Endothelial cell of umbilical vein (primary cell): ENCODE measurements at regions not wholly inside any gene's neighbourhood (a gene's known extent, or its start where the extent isn't known, plus 50 kb on each side); places are given as distances from the start of the nearest gene placed in this dataset.

Experiments used
- BruUV-seq: library from RNA; stranded (reverse); fragments of 400-500 nt; replicated peaks from 2 replicates; lab custom pipeline; 2021; lab: Mats Ljungman, UMichigan
- CTCF ChIA-PET: fragments of 300-600, 350-600 bp; sonication (Branson Sonifier 250); formaldehyde crosslinking; loops from one replicate; lab custom pipeline; 2021; ENCODE audit warnings: antibody characterized with exemption, inconsistent platforms; lab: Charles Lee
- POLR2A ChIA-PET: fragments of 300-600, 350-600 bp; sonication (Branson Sonifier 250); formaldehyde crosslinking; loops from one replicate; lab custom pipeline; 2021; ENCODE audit warnings: antibody characterized with exemption, inconsistent platforms; lab: Charles Lee
- DNase-seq: peaks from one replicate; pipeline ENCODE4 v3.0.0-alpha.2; 2011; ENCODE audit warnings: low read depth, low spot score
- FAIRE-seq: peaks from 2 replicates; lab custom pipeline; 2011; peaks lifted over from hg19 to GRCh38; lab: Jason Lieb, UNC
- H2AFZ ChIP-seq: 2 replicates; pipeline ENCODE4 v1.6.0; 2012; ENCODE audit warnings: low read depth, low read length, control low read depth, inconsistent platforms
- H3K27ac ChIP-seq: 2 replicates; pipeline ENCODE4 v1.5.1; 2011; ENCODE audit warnings: low read depth, mild to moderate bottlenecking, control low read depth, low read length, moderate library complexity; ENCODE audit not compliant: insufficient read depth
- H3K27me3 ChIP-seq, 2 experiments: 2 replicates each; pipeline versions ENCODE4 v1.6.0 to v1.6.1; 2011; ENCODE audit warnings: low read length in 2 of 2, mixed read lengths in 1 of 2; ENCODE audit not compliant: control insufficient read depth in 2 of 2, insufficient read depth in 2 of 2
- H3K36me3 ChIP-seq, 2 experiments: 2 replicates in 1 of 2; 3 replicates in 1 of 2; pipeline ENCODE4 v1.5.1; 2011; ENCODE audit warnings: low read length in 2 of 2, mild to moderate bottlenecking in 1 of 2, moderate library complexity in 1 of 2; ENCODE audit not compliant: control insufficient read depth in 2 of 2, insufficient read depth in 2 of 2; ENCODE audit errors: extremely low read depth in 1 of 2
- H3K4me1 ChIP-seq: 3 replicates; pipeline ENCODE4 v1.5.1; 2011; ENCODE audit warnings: mild to moderate bottlenecking, low read length; ENCODE audit not compliant: control insufficient read depth, insufficient read depth; ENCODE audit errors: extremely low read depth
- H3K4me2 ChIP-seq: 2 replicates; pipeline ENCODE4 v1.6.1; 2011; ENCODE audit warnings: low read length, control low read depth, mixed read lengths; ENCODE audit not compliant: insufficient read depth
- H3K4me3 ChIP-seq, 3 experiments: fragments of 200-600 bp in 1 of 3; sonication (generic), shearing (Covaris generic) in 1 of 3; replicated peaks in 1 of 3; 2 replicates each; pipeline ENCODE4 v1.5.1; 2011 to 2016; ENCODE audit warnings: control low read depth in 3 of 3, low read length in 3 of 3, mild to moderate bottlenecking in 2 of 3, inconsistent platforms in 1 of 3, low read depth in 1 of 3, moderate library complexity in 1 of 3; ENCODE audit not compliant: insufficient read depth in 1 of 3
- H3K79me2 ChIP-seq: 2 replicates; pipeline ENCODE4 v1.6.0; 2012; ENCODE audit warnings: low read length, inconsistent platforms; ENCODE audit not compliant: control insufficient read depth, insufficient read depth
- H3K9ac ChIP-seq: replicated peaks from 2 replicates; pipeline ENCODE3; 2011; ENCODE audit warnings: low read length, control low read depth; ENCODE audit not compliant: insufficient read depth; ENCODE audit errors: extremely low read depth
- H3K9me1 ChIP-seq: replicated peaks from 3 replicates; pipeline ENCODE4 v1.6.0; 2011; ENCODE audit warnings: mild to moderate bottlenecking, low read length; ENCODE audit not compliant: control insufficient read depth, insufficient read depth; ENCODE audit errors: extremely low read depth
- H3K9me3 ChIP-seq: replicated peaks from 2 replicates; pipeline ENCODE4 v1.5.1; 2012; ENCODE audit warnings: low read length, inconsistent platforms; ENCODE audit not compliant: control insufficient read depth, insufficient read depth
- H4K20me1 ChIP-seq: replicated peaks from 2 replicates; pipeline ENCODE3; 2011; ENCODE audit warnings: mild to moderate bottlenecking, low read length; ENCODE audit not compliant: control insufficient read depth, insufficient read depth; ENCODE audit errors: extremely low read depth
- CTCF ChIP-seq, 2 donors: IDR thresholded peaks; 1 replicate in 1 of 2; 2 replicates in 1 of 2; pipeline ENCODE4 v1.5.1; 2011; ENCODE audit warnings: low read length in 2 of 2, mild to moderate bottlenecking in 2 of 2, moderate library complexity in 2 of 2, control low read depth in 1 of 2, inconsistent platforms in 1 of 2, low read depth in 1 of 2; ENCODE audit not compliant: insufficient read depth in 1 of 2; ENCODE audit errors: extremely low read depth in 1 of 2
- FOS ChIP-seq: IDR thresholded peaks from 2 replicates; pipeline ENCODE4 v1.6.1; 2011; ENCODE audit warnings: mild to moderate bottlenecking, low read length, moderate library complexity, borderline replicate concordance; ENCODE audit not compliant: insufficient read depth
- GATA2 ChIP-seq: IDR thresholded peaks from 2 replicates; pipeline ENCODE4 v1.7.0; 2011; ENCODE audit warnings: low read depth, mild to moderate bottlenecking, moderate library complexity, mixed read lengths, low read length; ENCODE audit not compliant: insufficient read length, insufficient read depth
- JUN ChIP-seq: IDR thresholded peaks from 2 replicates; pipeline ENCODE4 v1.6.1; 2011; ENCODE audit warnings: borderline replicate concordance, low read depth; ENCODE audit not compliant: insufficient read length, insufficient read depth
- MYC ChIP-seq: IDR thresholded peaks from one replicate; pipeline ENCODE4 v1.6.1; 2011; ENCODE audit warnings: mild to moderate bottlenecking, low read depth, low read length
- POLR2AphosphoS5 ChIP-seq: IDR thresholded peaks from 2 replicates; pipeline ENCODE4 v1.6.1; 2012; ENCODE audit warnings: low read depth, mild to moderate bottlenecking, control low read depth, low read length, moderate library complexity; ENCODE audit not compliant: insufficient read depth
- dilution Hi-C: fragments of 300-500 bp; cut with MboI; formaldehyde crosslinking; loops from one replicate; pipeline ENCODE4 v1.15.0; 2019; ENCODE audit warnings: low sequenced_read_pairs; ENCODE audit not compliant: extremely low pct_ligation_motif_present
- intact Hi-C: fragments of 100-400 bp; cut with micrococcal nuclease; formaldehyde crosslinking; loops from one replicate; pipeline ENCODE4 v1.10.0; 2022
- TF ChIP-seq, protein P1 (sequence below): IDR thresholded peaks from 2 replicates; pipeline ENCODE4 v1.6.1; 2011; ENCODE audit not compliant: insufficient read depth, insufficient read length

DNA sequence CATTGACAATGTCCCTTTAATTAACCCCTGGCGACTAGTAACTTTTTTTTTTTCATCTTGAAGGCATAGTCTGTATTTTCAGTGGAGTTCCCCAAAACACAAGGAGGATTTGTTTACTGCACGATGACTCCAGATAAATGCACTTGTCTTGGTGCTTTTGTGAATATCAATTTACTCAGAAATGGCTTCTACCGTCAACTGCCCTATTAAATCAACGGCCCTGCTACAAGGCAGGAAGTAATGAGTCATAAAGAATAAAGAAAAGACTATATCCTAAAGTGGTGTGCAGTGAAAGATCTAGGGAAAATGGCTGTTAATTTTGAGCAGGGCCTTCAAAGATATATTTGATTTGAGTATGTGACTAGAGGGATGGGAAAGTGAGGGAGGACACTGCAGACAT, 388.3 kb upstream of the CHD1 start:
- Histone ChIP-seq H4K20me1 (no peaks in the 10 kb centered on the region), H3K4me3 (no peak overlapping the region), H3K4me2 (no peak overlapping the region), H3K9me3 (no peaks in the 10 kb centered on the region), H3K27ac (no peak overlapping the region), H3K4me1 (no peaks in the 10 kb centered on the region), H3K9me1 (no peaks in the 10 kb centered on the region), H3K79me2 (no peaks in the 10 kb centered on the region), H3K9ac (no peak overlapping the region), H3K36me3 (no peaks in the 10 kb centered on the region), H2AFZ (no peak overlapping the region), H3K27me3 (no peaks in the 10 kb centered on the region)
- ChIA-PET CTCF (no interaction called here), POLR2A (no interaction called here)
- no peak for TF ChIP-seq CTCF (IDR thresholded peaks at IDR 0.05; ENCODE audit: extremely low read depth in 1 of 2, insufficient read depth in 1 of 2, low read depth in 1 of 2, low read length in 2 of 2)
- TF ChIP-seq MYC = no peak
- TF ChIP-seq POLR2AphosphoS5 = no peak
- TF ChIP-seq FOS = peak; percentile 20
- TF ChIP-seq, protein P1, sequence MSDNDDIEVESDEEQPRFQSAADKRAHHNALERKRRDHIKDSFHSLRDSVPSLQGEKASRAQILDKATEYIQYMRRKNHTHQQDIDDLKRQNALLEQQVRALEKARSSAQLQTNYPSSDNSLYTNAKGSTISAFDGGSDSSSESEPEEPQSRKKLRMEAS = no peak
- peak; percentile 33 for TF ChIP-seq JUN
- no peak for TF ChIP-seq GATA2
- dilution Hi-C loops (no loop called here), intact Hi-C loops (loop anchor here (5.0 kb wide), 1 partner anchor 210 kb away; no protein-coding TSS in a partner anchor)
- FAIRE-seq (peak; percentile 35), DNase-seq (peak; percentile 35)
- BruUV-seq = no TSS peak
